MM.1S (cell line): ENCODE measurements at regions not wholly inside any gene's neighbourhood (a gene's known extent, or its start where the extent isn't known, plus 50 kb on each side); places are given as distances from the start of the nearest gene placed in this dataset.
"Not testable (repeated sequence)": the region's sequence is repeated elsewhere in the genome, so short reads cannot be mapped to it uniquely, and the experiment has no call there.

Experiments
- DNase-seq: peaks from one replicate; pipeline ENCODE4 v3.0.0-alpha.2; 2015
- H2AFZ ChIP-seq: fragments of 300-600 bp; sonication (generic); 2 replicates; pipeline ENCODE4 v1.6.0; 2016; ENCODE audit warnings: antibody characterized with exemption, low read length
- H3F3A ChIP-seq: fragments of 300-600 bp; sonication (generic); 2 replicates; pipeline ENCODE4 v1.6.1; 2016; ENCODE audit warnings: mild to moderate bottlenecking, antibody characterized with exemption, low read length, moderate library complexity, mixed read lengths; ENCODE audit not compliant: insufficient read depth
- H3K27ac ChIP-seq: fragments of 300-600 bp; sonication (generic); 2 replicates; pipeline ENCODE4 v1.5.1; 2016; ENCODE audit warnings: mild to moderate bottlenecking, low read length
- H3K27me3 ChIP-seq: fragments of 300-600 bp; sonication (generic); replicated peaks from 2 replicates; pipeline ENCODE4 v1.6.0; 2016; ENCODE audit warnings: low read length; ENCODE audit not compliant: insufficient read depth
- H3K36me3 ChIP-seq: fragments of 300-600 bp; sonication (generic); replicated peaks from 2 replicates; pipeline ENCODE4 v1.6.1; 2016; ENCODE audit warnings: mild to moderate bottlenecking, low read length, mixed read lengths; ENCODE audit not compliant: insufficient read depth
- H3K4me1 ChIP-seq: fragments of 300-600 bp; sonication (generic); 2 replicates; pipeline ENCODE4 v1.6.1; 2016; ENCODE audit warnings: low read length, mixed read lengths
- H3K4me2 ChIP-seq: fragments of 300-600 bp; sonication (generic); 2 replicates; pipeline ENCODE4 v1.6.0; 2016; ENCODE audit warnings: low read depth, low read length
- H3K4me3 ChIP-seq: fragments of 300-600 bp; sonication (generic); 2 replicates; pipeline ENCODE4 v1.5.1; 2016; ENCODE audit warnings: low read length, mixed read lengths
- H3K79me2 ChIP-seq: fragments of 300-600 bp; sonication (generic); 2 replicates; pipeline ENCODE4 v1.6.1; 2016; ENCODE audit warnings: mixed run types, low read length, mixed read lengths
- H3K9ac ChIP-seq: fragments of 300-600 bp; sonication (generic); 2 replicates; pipeline ENCODE4 v1.6.1; 2016; ENCODE audit warnings: low read length, mixed read lengths
- H3K9me2 ChIP-seq: fragments of 300-600 bp; sonication (generic); replicated peaks from 2 replicates; pipeline ENCODE4 v1.6.1; 2016; ENCODE audit warnings: mild to moderate bottlenecking, low read length, mixed read lengths; ENCODE audit not compliant: insufficient read depth
- H3K9me3 ChIP-seq: fragments of 300-600 bp; sonication (generic); replicated peaks from 2 replicates; pipeline ENCODE4 v1.6.1; 2016; ENCODE audit warnings: mild to moderate bottlenecking, low read length, mixed read lengths; ENCODE audit not compliant: insufficient read depth
- H4K20me1 ChIP-seq: fragments of 300-600 bp; sonication (generic); 2 replicates; pipeline ENCODE4 v1.6.1; 2016; ENCODE audit warnings: mild to moderate bottlenecking, low read length, moderate library complexity, mixed read lengths; ENCODE audit not compliant: insufficient read depth
- EZH2 ChIP-seq: fragments of 300-600 bp; sonication (generic); optimal IDR thresholded peaks from 2 replicates; pipeline ENCODE3; 2017; ENCODE audit warnings: low read depth, mild to moderate bottlenecking, antibody characterized with exemption, low read length, mixed read lengths
- EZH2phosphoT487 ChIP-seq: fragments of 300-600 bp; sonication (generic); IDR thresholded peaks from 2 replicates; pipeline ENCODE4 v1.6.1; 2018; ENCODE audit warnings: antibody characterized with exemption, low read length
- TF ChIP-seq, protein P1 (sequence below): fragments of 300-600 bp; sonication (generic); IDR thresholded peaks from 2 replicates; pipeline ENCODE4 v1.5.1; 2016; ENCODE audit warnings: antibody characterized with exemption, low read length, mixed read lengths

DNA sequence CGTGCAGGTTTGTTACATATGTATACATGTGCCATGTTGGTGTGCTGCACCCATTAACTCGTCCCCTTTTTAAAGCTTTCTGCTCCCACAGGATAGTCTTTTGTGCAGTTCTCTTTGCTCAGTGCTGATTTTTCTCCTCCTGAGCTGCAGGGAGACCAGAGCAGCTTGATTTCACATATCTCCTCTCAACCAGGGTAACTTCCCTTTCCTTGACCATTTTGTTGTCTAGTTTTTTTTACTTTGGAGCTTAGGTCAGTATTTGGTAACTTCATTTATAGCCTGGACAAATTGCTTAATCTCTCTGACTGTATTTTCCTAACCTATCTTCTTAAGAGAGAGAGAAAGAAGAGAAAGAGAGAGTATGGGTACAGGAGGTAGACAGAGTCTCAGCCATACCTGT, 137.1 kb upstream of the ZNF366 start:
- Histone ChIP-seq H3K9ac (no peak overlapping the region), H2AFZ (no peak overlapping the region), H3K27me3 (no peaks in the 10 kb centered on the region), H3F3A (no peaks in the 10 kb centered on the region), H3K36me3 (no peaks in the 10 kb centered on the region), H3K9me2 (no peaks in the 10 kb centered on the region), H4K20me1 (no peaks in the 10 kb centered on the region), H3K4me3 (no peak overlapping the region), H3K79me2 (no peaks in the 10 kb centered on the region), H3K4me2 (no peak overlapping the region), H3K4me1 (peaks cover 5% of the 10 kb centered on the region; the same call in 1 of the 2 replicates), H3K9me3 (no peaks in the 10 kb centered on the region), H3K27ac (no peak overlapping the region)
- DNase-seq, result no peak
- TF ChIP-seq, protein P1, sequence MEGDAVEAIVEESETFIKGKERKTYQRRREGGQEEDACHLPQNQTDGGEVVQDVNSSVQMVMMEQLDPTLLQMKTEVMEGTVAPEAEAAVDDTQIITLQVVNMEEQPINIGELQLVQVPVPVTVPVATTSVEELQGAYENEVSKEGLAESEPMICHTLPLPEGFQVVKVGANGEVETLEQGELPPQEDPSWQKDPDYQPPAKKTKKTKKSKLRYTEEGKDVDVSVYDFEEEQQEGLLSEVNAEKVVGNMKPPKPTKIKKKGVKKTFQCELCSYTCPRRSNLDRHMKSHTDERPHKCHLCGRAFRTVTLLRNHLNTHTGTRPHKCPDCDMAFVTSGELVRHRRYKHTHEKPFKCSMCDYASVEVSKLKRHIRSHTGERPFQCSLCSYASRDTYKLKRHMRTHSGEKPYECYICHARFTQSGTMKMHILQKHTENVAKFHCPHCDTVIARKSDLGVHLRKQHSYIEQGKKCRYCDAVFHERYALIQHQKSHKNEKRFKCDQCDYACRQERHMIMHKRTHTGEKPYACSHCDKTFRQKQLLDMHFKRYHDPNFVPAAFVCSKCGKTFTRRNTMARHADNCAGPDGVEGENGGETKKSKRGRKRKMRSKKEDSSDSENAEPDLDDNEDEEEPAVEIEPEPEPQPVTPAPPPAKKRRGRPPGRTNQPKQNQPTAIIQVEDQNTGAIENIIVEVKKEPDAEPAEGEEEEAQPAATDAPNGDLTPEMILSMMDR, result no peak
- no peak for TF ChIP-seq EZH2phosphoT487
- no peak for TF ChIP-seq EZH2

DNA sequence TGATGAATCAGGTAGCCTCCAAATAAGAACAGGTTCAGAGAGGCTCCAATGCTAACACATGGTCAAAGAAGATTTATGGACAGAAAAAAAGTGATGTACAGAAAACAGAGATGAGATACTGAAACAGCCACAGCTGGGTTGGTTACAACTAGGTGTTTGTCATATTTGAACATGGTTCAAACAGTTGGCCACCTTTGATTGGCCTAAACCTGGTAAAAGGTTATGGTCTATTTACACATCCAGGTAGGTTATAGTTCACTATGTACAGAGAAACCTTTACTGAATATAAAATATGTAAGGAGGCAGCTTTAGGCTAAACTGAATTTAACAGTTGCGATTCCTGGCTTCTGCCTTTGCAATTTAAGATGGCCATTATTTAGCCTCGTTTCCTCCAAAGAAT, 134.0 kb upstream of the ZNF366 start:
- no peaks in the 10 kb centered on the region for H4K20me1 ChIP-seq
- H3K36me3 ChIP-seq, result no peaks in the 10 kb centered on the region
- H3K9me3 ChIP-seq, result no peaks in the 10 kb centered on the region
- H2AFZ ChIP-seq, result no peak overlapping the region
- no peaks in the 10 kb centered on the region for H3F3A ChIP-seq
- no peak overlapping the region for H3K27ac ChIP-seq
- H3K9ac ChIP-seq, result no peak overlapping the region
- peaks cover 5% of the 10 kb centered on the region; the same call in 1 of the 2 replicates for H3K4me1 ChIP-seq
- H3K9me2 ChIP-seq, result no peaks in the 10 kb centered on the region
- H3K4me3 ChIP-seq, result no peak overlapping the region
- H3K79me2 ChIP-seq, result no peaks in the 10 kb centered on the region
- no peak overlapping the region for H3K4me2 ChIP-seq
- no peaks in the 10 kb centered on the region for H3K27me3 ChIP-seq
- TF ChIP-seq EZH2phosphoT487 (no peak), EZH2 (no peak)
- TF ChIP-seq, protein P1, result no peak
- no peak for DNase-seq

DNA sequence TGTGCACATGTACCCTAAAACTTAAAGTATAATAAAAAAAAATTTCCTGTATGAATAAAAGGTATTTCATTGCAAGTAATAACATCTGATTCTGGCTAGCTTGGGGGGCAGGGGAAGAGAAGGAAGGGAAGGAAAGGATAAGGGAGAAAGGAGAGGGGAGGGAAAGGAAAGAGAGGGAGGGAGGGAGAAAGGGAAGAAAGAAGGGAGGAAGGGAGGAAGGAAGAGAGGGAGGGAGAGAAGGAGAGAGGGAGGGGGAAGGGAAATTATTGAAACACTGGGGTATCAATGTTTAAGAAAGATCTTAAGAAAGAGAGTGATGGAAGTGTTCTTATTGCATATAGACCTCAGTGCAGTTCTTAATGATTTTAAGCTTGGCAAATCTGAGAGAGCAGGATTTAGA, 129.8 kb upstream of the ZNF366 start:
- no peak overlapping the region for H3K27ac ChIP-seq
- TF ChIP-seq, protein P1, result no peak
- TF ChIP-seq EZH2, result no peak
- TF ChIP-seq EZH2phosphoT487, result no peak
- no peaks in the 10 kb centered on the region for H3F3A ChIP-seq
- no peak overlapping the region for H3K4me2 ChIP-seq
- DNase-seq, result no peak
- no peak overlapping the region for H2AFZ ChIP-seq
- H3K4me3 ChIP-seq, result no peak overlapping the region
- H3K9me3 ChIP-seq, result no peaks in the 10 kb centered on the region
- H4K20me1 ChIP-seq, result no peaks in the 10 kb centered on the region
- H3K4me1 ChIP-seq, result no peaks in the 10 kb centered on the region
- no peaks in the 10 kb centered on the region for H3K27me3 ChIP-seq
- no peak overlapping the region for H3K9ac ChIP-seq
- no peaks in the 10 kb centered on the region for H3K36me3 ChIP-seq
- no peaks in the 10 kb centered on the region for H3K9me2 ChIP-seq
- no peaks in the 10 kb centered on the region for H3K79me2 ChIP-seq

DNA sequence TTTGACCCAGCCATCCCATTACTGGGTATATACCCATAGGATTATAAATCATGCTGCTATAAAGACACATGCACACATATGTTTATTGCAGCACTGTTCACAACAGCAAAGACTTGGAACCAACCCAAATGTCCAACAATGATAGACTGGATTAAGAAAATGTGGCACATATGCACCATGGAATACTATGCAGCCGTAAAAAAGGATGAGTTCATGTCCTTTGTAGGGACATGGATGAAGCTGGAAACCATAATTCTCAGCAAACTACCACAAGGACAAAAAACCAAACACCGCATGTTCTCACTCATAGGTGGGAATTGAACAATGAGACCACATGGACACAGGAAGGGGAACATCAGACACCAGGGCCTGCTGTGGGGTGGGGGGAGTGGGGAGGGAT, 129.4 kb upstream of the ZNF366 start:
- H3K79me2 ChIP-seq, H3K36me3 ChIP-seq, H3K4me2 ChIP-seq, H3K9ac ChIP-seq, H3K9me2 ChIP-seq, H3K9me3 ChIP-seq, H3F3A ChIP-seq, H3K4me1 ChIP-seq, H2AFZ ChIP-seq, DNase-seq, H3K4me3 ChIP-seq, H3K27ac ChIP-seq, H4K20me1 ChIP-seq, H3K27me3 ChIP-seq: not testable (repeated sequence)
